Tibial artery (tissue), 4 donors: ENCODE measurements at regions not wholly inside any gene's neighbourhood (a gene's known extent, or its start where the extent isn't known, plus 50 kb on each side); places are given as distances from the start of the nearest gene placed in this dataset.

Experiments used
- DNase-seq, 2 donors: peaks; one replicate each; pipeline ENCODE4 v3.0.0-alpha.2; 2019
- H3K27ac ChIP-seq, 2 donors: fragments of 200-600 bp; sonication (generic) in 1 of 2; 1 replicate in 1 of 2; 2 replicates in 1 of 2; pipeline ENCODE4 v1.5.1; 2018 to 2019; ENCODE audit warnings: mild to moderate bottlenecking in 1 of 2
- H3K27me3 ChIP-seq, 2 donors: fragments of 200-600 bp; sonication (generic) in 1 of 2; one replicate each; pipeline versions ENCODE4 v1.5.1 to v1.6.0; 2016 to 2019
- H3K36me3 ChIP-seq, 3 donors: fragments of 200-600 bp; sonication (generic) in 2 of 3; one replicate each; pipeline ENCODE4 v1.5.1; 2016 to 2019; ENCODE audit warnings: mild to moderate bottlenecking in 2 of 3
- H3K4me1 ChIP-seq, 4 donors: fragments of 200-600 bp; sonication (generic) in 2 of 4; 1 replicate in 3 of 4; 2 replicates in 1 of 4; pipeline ENCODE4 v1.5.1; 2016 to 2019
- H3K4me3 ChIP-seq, 2 donors: fragments of 200-600 bp; sonication (generic) in 1 of 2; 1 replicate in 1 of 2; 2 replicates in 1 of 2; pipeline ENCODE4 v1.5.1; 2018 to 2019; ENCODE audit warnings: mild to moderate bottlenecking in 2 of 2
- H3K9me3 ChIP-seq, 3 donors: fragments of 200-600 bp; sonication (generic) in 1 of 3; one replicate each; pipeline ENCODE4 v1.5.1; 2016 to 2019
- intact Hi-C: fragments of 100-400 bp; cut with DNase I; formaldehyde crosslinking; loops from one replicate; pipeline ENCODE4 v1.15.0; 2023; ENCODE audit warnings: low total_unique reads
- TF ChIP-seq, protein P1 (sequence below), 2 experiments: fragments of 200-600 bp in 1 of 2; fragments of 450-650 bp in 1 of 2; IDR thresholded peaks; one replicate each; pipeline ENCODE4 v1.5.1; 2017 to 2019; ENCODE audit warnings: antibody characterized with exemption in 2 of 2, mild to moderate bottlenecking in 1 of 2, moderate library complexity in 1 of 2

DNA sequence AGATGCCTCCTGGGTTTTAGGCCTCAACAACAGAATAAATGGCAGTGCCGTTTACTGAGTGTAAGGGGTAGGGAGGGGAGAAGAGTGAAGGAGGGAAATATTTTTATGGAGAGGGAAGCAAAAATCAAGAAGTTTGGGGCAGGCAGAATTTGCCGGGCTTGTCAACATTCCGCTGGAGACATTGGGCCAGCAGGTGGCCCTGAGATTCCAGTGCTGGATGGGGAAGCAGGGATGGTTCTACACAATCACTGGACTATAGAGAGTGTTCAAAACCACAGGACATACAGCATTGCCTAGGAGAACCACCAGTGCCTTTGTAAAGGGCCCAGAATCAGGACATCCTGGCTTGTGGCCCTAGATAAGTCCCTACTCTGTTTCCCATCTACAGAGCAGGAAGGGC is 598.6 kb upstream of the MGMT start:
- intact Hi-C loops = no loop called here

DNA sequence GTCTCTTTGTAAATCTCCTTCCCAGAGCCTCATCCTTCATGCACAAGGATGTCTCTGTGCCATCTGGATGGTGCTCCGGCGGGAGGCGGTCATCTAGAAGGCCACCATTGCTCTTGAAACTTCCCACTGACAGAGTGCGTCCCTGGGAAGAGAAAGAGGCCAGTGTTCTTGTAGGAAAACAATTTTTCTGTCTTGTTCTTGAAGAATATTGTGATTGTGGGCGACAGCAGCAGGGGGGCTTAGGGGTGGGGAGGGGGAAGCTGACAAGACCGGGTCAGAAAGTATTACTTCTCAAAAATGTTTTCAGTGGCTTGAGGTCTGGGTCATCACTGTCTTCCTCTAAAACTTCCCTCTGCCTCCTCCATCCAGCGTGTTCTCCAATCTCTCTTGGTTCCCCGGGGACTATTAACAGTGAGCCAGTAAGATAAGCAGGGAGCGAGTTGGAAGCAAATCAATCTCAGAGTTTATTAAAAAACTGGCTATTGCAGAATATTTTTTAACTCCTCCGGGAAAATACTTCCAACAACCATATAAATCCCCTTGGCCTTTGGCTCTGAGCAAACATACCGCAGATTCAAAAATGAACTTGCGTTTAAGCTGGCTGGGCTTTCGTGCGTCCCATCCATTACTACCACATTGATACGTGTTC is 597.8 kb upstream of the MGMT start:
- no peak for DNase-seq
- intact Hi-C loops = no loop called here
- TF ChIP-seq, protein P1, sequence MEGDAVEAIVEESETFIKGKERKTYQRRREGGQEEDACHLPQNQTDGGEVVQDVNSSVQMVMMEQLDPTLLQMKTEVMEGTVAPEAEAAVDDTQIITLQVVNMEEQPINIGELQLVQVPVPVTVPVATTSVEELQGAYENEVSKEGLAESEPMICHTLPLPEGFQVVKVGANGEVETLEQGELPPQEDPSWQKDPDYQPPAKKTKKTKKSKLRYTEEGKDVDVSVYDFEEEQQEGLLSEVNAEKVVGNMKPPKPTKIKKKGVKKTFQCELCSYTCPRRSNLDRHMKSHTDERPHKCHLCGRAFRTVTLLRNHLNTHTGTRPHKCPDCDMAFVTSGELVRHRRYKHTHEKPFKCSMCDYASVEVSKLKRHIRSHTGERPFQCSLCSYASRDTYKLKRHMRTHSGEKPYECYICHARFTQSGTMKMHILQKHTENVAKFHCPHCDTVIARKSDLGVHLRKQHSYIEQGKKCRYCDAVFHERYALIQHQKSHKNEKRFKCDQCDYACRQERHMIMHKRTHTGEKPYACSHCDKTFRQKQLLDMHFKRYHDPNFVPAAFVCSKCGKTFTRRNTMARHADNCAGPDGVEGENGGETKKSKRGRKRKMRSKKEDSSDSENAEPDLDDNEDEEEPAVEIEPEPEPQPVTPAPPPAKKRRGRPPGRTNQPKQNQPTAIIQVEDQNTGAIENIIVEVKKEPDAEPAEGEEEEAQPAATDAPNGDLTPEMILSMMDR (IDR thresholded peaks at IDR 0.05) = no peak

More for the DNA sequence above, 598.6 kb upstream of the MGMT start:
- Histone ChIP-seq H3K4me1 (no peaks in the 10 kb centered on the region), H3K4me3 (no peak overlapping the region), H3K27me3 (no peaks in the 10 kb centered on the region), H3K36me3 (no peaks in the 10 kb centered on the region), H3K27ac (no peak overlapping the region), H3K9me3 (no peaks in the 10 kb centered on the region)
- TF ChIP-seq, protein P1 (IDR thresholded peaks at IDR 0.05) = no peak
- no peak for DNase-seq

DNA sequence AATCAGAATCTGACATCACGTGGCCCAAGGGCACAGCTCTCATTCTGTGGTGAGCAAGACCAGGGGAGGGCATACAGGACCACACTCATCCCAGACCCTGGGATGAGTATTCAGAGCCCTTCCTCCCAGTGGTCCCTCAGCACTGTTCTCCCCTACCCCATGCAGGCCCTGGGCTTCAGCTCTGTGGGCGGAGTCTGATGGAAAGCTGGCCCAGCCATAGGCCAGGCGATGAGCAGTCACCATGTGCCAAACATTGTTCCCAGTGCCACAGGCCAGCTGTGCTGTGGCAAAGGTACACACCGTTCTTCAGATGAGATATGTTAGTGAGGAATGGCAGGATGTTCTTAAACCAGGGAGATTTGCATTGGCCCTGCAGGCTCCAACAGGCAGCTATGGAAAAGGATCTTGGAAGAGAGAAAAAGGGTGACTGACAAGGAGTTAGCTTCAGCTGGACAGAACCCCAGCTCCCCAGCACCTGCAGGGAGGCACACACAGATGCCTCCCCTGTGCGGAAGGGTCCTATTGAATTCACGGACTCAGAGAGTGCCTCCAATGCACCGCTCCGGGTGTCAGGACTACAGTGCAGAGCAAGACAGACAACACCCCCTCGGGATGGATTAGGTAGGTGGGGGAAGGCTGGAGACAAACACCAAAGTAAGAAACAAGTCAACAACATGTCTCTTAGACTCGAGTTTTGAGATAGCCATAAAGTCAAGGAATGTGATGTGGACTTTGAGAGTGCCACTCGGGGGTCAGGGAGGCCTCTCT is 596.0 kb upstream of the MGMT start:
- Histone ChIP-seq H3K36me3 (no peaks in the 10 kb centered on the region), H3K9me3 (no peaks in the 10 kb centered on the region), H3K27ac (no peak overlapping the region), H3K4me3 (no peak overlapping the region), H3K27me3 (no peaks in the 10 kb centered on the region), H3K4me1 (no peaks in the 10 kb centered on the region)
- intact Hi-C loops = no loop called here
- TF ChIP-seq, protein P1 (IDR thresholded peaks at IDR 0.05) = no peak
- DNase-seq = peak in 1 of 2 donors; percentile 41

More for the DNA sequence above, 597.8 kb upstream of the MGMT start:
- Histone ChIP-seq H3K27ac (no peak overlapping the region), H3K9me3 (no peaks in the 10 kb centered on the region), H3K4me3 (no peak overlapping the region), H3K36me3 (no peaks in the 10 kb centered on the region), H3K4me1 (no peaks in the 10 kb centered on the region), H3K27me3 (no peaks in the 10 kb centered on the region)

DNA sequence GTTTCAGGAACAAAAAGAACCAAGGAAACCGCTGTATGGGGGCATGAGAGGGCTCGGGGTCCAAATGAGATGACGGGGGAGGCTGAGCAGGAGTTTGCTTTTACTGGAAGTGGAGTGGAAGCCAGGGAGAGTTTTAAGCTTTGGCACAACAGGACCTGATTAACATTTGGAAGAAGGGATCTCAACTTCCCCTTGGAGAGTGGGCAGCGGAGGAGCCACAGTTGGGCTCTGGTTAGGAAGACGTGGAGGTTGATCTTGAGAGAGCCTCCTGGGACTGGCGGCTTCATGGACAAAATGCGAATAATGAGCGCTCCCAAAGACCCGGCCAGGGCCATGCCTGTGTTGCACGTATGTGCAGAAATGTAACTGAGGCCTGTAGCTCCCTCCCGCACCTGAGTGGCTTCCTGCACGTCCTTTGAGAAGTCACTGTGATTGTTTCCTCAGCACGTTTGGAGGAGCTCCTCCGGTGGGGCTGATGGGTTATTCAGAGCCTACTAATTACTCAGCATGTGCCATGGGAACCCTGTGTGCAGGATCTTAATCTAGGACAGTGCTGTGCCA is 595.3 kb upstream of the MGMT start:
- peak in 1 of 2 donors; percentile 34 for DNase-seq
- Histone ChIP-seq H3K36me3 (no peaks in the 10 kb centered on the region), H3K4me3 (no peak overlapping the region), H3K9me3 (no peaks in the 10 kb centered on the region), H3K27me3 (no peaks in the 10 kb centered on the region), H3K4me1 (no peaks in the 10 kb centered on the region), H3K27ac (no peak overlapping the region)
- intact Hi-C loops = no loop called here
- TF ChIP-seq, protein P1 (IDR thresholded peaks at IDR 0.05) = no peak

DNA sequence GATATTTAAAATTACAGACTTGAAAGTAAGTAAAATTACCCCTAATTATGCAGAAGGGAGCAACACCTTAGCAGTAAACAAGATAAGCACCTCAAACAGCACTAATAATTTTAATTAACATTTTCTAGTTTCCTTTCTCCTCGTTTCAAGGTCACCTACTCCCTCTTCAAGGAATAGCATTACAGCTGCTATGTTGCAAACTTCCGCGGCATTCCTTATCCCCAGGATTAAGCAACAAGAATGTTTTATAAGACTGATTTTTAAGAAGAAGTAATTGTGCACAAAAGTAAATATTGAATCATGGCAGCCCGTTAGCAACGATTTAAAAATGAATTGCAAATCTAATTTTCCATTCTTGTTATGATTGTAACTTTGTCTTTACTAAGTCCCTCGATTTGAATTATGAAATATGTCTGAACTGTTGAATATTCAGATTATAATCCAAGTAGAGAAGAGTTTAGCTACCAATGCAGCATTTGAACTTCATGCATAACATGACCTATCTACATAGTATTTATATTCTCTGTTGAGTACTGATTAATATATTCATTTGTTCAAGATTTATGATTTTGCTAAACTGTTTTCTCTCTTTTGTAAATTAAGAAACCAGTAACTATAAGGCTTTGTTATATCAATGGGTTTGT is 593.5 kb upstream of the MGMT start:
- H3K36me3 ChIP-seq = no peaks in the 10 kb centered on the region
- DNase-seq = no peak
- TF ChIP-seq, protein P1 (IDR thresholded peaks at IDR 0.05) = no peak
- H3K27ac ChIP-seq = no peak overlapping the region
- H3K9me3 ChIP-seq = no peaks in the 10 kb centered on the region
- H3K4me1 ChIP-seq = no peaks in the 10 kb centered on the region
- intact Hi-C loops = no loop called here
- H3K4me3 ChIP-seq = no peak overlapping the region
- H3K27me3 ChIP-seq = no peaks in the 10 kb centered on the region
